HG03354 (cell line): ENCODE measurements at regions not wholly inside any gene's neighbourhood (a gene's known extent, or its start where the extent isn't known, plus 50 kb on each side); places are given as distances from the start of the nearest gene placed in this dataset.
A peak's percentile ranks its signal among the peaks of the same experiment; 100 is the strongest.

Source experiments
- ATAC-seq: cut with Tn5 transposase; IDR thresholded peaks from one replicate; pipeline ENCODE4 v1.9.1; 2021; ENCODE audit warnings: mild to moderate bottlenecking; ENCODE audit not compliant: unreplicated experiment, poor library complexity, severe bottlenecking

- ATAC-seq, result no peak
These were observed 54.9 kb downstream of the MAGEB17 start for GRCh38 chrX:16222151-16222550.

DNA sequence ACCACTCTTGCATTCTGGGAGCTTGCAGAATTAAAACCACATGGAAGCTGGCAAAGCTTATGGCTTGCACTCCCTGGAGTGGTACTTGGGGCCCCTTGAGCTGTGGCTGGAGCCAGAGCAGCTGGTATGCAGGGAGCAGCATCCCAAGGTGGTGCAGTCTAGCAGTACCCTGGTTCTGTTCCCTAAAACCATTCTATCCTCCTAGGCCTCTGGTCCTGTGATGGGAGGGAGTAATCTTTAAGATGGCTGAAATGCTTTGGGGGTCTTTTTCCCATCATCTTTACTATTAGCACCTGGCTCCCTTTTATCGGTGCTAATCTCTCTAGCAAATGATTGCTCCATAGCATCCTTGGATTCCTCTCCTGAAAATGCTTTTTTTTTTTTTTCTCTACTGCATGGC is 56.1 kb downstream of the MAGEB17 start:
- ATAC-seq, result no peak

GRCh38 chrX:16239211-16239610 is 71.9 kb downstream of the MAGEB17 start:
- ATAC-seq, result peak; percentile 74

DNA sequence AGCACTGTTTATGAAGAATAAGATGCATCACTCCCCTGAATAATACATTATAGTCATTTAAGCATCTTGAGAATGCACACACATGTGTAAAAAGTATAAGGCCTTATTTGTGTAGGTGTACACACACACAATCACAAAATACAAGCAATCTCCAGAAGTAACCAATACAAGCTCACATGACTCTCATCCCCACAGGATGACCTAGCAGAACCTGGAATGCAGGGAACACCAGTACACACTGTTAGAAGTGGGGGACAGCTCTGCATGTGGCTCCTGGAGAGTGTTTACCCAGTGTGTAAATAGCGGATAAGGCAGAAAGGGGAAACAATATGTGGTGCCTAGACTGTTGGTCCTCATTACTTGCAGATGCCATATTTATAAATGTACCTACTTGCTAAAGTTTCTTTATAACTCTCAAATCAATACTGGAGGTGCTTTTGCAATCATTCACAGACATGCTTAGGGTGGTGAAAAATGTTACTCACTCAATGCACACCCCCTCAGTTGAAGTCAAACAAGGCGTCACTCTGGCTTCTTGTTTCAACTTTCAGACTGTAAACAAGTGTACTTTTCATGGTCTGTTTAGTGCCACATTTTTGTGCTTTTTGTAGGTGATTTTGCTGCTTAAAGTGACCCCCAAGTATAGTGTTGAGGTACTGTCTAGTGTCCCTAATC is 73.1 kb downstream of the MAGEB17 start:
- no peak for ATAC-seq

DNA sequence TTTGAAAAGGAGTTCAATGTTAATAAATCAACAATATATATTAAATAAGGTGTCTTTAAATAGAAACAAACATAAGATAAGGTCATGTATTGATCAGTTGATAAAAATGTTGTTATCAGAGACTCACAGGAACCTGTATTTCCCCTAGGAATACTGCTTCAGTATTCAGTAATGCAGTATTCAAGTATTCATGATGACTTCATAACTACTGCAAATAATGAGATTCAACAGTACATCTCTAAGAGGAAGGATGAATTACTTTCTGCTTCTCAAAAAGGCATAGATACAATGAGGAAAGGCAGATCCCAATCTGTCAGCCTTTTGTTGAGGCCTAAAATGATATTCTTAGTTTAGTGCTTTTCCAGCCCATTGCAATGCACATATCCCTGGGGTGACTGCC is 73.7 kb downstream of the MAGEB17 start:
- ATAC-seq, result no peak

GRCh38 chrX:16250296-16250695 is 83.0 kb downstream of the MAGEB17 start:
- no peak for ATAC-seq

- no peak for ATAC-seq
These were observed 84.5 kb downstream of the MAGEB17 start for GRCh38 chrX:16251782-16252181.

DNA sequence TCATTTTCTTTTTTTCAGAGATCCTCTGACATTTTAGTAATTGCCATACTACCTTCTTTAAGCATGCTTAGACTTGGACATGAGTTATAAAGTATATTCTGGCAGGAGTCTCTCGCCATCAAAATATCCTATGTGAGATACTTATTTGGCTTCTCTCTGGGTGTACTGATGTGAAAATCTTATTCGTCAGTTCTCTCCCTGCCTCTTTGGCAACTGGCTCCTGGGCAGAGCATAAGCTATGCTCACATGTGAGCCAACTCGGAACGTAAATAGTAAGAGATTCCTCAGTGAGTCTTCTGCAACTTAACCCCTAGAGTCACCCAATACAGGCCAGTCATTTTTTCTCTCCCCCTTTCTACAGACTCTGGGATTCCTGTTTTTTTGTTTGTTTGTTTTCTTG is 91.6 kb downstream of the MAGEB17 start:
- no peak for ATAC-seq

DNA sequence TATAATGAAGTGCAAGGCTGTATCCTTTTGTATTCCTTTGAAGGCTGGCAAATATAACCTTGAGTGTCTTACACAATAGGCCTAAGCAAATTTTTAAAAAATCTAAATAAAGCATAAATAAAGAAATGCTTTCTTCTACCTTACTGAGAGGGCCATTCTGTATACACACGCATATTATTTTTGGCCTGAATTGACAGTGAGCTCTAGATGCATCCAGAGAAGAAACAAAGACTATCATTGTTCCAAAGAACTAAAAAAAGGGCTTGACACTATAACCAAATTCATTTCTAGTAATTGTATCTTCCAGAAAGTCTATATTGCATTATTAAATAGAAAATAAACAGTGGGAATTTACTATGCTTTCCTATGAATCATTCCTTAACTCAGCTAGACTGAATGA is 100.2 kb downstream of the MAGEB17 start:
- no peak for ATAC-seq

DNA sequence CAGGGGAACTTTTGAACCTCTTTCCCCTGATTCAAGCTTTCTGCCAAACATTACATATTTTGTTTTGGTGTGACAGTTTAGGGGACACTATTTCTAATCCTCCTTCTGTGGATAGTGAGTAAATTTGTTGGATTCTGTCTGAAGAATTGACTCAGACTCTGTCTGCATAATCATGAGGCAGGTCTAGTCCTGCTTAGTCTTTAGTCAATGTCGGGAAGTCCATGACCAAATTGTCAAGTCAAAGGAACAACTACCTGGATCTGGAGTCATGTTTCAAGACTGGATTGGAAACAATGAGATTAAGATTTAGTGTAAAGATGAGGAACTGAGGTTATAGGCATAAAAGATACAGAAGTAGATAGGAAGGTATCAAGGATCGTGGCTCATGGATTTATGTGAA is 100.9 kb downstream of the MAGEB17 start:
- no peak for ATAC-seq

- no peak for ATAC-seq
These were observed 111.6 kb downstream of the MAGEB17 start for GRCh38 chrX:16278927-16279326.

- ATAC-seq, result no peak
These were observed 114.9 kb downstream of the MAGEB17 start for GRCh38 chrX:16282209-16282608.

DNA sequence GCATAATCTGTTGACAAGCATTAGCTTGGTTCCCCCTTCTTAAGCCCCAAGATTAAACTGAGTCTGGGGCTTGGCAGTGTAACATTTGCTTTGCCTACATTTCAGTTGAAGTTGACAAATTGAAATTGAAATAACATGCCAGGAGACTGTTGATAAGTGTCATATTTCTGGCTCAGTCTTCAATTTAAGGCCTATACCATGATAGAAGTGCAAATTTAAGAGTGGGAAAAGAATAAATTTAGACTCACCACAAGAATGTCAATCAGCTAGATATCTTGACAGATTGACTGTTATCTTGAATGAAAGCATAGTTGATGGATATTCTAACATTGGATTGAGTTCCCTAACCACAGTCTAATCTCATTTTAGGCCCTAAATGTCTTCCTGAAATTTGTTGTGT is 117.6 kb downstream of the MAGEB17 start:
- ATAC-seq, result no peak

DNA sequence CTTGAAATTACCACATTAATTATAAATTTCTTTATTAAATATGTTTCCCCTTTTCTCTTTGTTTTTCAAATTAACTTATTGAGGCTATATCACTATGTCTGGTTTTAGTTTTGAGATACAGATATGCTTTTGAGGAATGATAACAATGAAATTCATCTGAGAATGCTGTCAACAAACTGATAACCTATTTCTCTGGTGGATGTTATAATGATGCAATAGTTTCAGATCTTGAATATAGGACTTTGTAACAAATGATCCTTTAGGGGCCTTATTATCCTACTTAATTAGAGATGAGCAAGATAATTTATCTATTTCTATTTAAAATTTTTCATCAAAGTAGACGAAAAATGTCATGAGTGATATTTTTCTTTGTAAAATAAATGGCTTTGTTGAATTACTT is 123.7 kb downstream of the MAGEB17 start:
- no peak for ATAC-seq

- ATAC-seq, result no peak
These were observed 133.6 kb downstream of the MAGEB17 start for GRCh38 chrX:16300831-16301230.

DNA sequence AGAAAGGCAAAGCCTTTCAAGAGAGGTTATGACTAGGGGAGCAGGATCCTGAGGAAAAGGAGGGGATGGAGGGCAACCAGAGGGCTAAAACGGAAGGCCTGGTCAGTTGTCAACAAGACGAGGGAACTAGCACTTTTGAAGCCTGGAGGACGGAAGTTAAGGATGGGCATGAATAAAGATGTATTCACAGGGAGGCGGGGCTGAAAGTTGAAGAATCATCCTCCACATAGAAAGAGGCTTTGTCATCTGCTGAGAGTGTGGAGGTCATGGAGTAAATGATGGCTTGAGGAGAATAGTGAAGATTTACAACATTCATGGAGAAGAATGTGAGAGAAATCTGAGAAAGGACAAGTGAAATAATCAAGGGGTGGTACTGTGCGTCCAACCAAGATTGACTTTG is 137.5 kb downstream of the MAGEB17 start:
- no peak for ATAC-seq

DNA sequence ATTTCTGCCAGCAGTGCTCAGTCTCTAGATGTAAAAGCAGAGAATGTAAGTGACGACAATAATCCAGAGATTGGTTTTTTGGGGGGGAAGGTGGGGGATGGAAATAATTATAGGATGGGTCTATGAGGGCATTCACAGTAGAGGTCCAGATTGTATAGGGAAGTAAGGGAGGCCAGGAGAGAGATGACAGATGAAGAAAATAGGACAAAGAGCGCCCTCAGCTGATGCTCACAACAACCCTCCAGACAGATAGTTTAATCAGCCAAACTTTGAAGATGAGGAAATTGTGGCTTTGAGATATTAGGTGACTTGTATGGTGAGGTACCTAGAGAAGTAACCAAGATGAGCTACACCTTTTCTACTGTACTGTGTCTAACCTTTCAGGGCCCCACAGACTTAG is 137.9 kb downstream of the MAGEB17 start:
- ATAC-seq, result no peak

DNA sequence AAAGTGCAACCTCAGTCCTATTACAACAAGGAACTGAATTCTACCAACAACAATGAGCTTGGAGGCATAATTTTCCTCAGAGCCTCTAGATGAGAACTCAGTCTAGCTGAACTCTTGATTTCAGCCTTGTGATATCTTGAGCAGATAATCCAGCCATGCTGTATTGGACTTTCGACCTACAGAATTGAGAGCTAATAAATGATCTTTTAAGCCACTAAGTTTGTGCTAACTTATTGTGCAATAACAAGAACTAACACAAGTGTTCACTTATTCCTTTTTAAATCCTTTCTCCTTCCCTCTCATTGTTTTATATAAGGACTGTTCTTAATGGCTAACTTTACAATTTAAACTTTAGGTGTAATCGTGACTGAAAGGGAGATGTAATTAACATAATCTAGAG is 140.7 kb downstream of the MAGEB17 start:
- ATAC-seq, result no peak

DNA sequence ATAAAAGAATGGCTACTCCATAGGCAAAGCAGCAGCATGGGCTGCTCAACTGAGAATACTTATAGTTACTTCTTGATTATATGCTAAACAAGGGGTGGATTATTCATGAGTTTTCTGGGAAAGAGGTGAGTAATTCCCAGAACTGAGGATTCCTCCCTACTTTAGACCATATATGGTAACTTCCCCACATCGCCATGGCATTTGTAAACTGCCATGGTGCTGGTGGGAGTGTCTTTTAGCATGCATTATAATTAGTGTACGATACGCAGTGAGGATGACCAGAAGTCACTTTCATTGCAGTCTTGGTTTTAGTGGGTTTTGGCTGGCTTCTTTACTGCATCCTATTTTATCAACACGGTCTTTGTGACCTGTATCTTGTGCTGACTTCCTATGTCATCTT is 141.5 kb downstream of the MAGEB17 start:
- ATAC-seq, result no peak

DNA sequence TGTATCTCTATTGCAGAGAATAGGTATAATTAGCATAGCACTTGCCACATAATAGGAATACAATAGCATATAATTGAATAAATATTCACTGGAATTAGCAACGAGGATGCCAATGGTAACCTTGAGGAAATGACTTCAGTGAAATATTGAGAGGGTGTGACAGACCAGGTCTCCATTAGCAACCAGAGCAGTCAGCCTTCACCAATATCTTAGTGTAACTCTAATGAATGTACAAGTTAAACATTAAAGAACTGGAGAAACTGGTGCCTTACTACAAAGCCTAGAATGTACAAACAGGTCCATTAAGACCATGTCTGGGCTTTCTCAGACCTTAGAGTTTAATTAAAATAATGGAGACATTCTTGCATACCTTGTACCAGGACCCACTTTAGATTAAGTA is 143.0 kb downstream of the MAGEB17 start:
- no peak for ATAC-seq

- no peak for ATAC-seq
These were observed 144.4 kb downstream of the MAGEB17 start for GRCh38 chrX:16311671-16312070.
